ENCODE measurements at regions not wholly inside any gene's neighbourhood (a gene's known extent, or its start where the extent isn't known, plus 50 kb on each side); places are given as distances from the start of the nearest gene placed in this dataset.
"Not testable (repeated sequence)": the region's sequence is repeated elsewhere in the genome, so short reads cannot be mapped to it uniquely, and the experiment has no call there.

DNA sequence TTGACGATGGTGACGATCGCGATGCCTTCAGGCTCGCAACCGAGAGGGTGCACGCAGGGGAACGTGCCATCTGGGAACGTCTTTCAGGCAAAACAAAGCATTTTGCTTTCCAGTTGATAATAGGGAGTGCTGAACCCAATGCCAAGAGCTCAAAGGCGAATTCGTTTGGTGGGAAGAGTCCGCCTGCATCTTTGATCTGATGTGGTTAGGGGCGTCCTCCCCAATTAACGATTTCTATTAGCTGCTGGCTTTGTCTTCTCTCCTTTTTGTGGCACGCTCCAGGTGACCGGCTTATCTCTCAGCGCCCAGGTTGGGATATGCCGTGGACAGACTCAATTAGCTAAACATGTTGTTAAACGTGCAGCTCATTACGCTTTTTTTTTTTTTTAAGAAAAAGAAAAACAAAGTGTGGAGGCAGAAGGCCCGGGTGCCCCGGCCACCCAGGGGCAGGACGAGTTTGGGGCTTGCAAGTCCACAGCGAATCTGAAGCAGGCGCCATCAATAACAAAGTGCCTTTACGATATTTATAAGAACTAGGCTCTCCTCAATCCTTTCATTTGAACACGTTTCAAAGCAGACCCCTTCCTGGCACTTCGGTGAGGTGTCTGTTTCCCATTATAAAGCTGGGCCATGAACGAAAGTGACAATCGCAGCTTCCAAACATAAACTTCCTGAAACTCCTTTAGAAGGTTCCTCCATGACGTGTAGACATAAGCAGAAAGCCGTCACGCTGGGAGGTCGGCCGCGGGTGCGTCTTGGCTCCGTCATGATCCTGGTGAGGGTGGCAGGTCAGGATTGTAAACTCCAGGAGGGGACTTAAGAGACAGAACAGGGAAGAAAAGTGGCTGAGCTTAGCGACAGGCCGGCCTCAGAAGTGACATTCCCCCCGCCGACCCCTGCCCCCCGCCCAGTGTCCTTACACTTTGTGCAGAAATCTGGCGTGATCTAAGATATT is 155.3 kb downstream of the LAT start:
- DNase-seq: not testable (repeated sequence)

DNA sequence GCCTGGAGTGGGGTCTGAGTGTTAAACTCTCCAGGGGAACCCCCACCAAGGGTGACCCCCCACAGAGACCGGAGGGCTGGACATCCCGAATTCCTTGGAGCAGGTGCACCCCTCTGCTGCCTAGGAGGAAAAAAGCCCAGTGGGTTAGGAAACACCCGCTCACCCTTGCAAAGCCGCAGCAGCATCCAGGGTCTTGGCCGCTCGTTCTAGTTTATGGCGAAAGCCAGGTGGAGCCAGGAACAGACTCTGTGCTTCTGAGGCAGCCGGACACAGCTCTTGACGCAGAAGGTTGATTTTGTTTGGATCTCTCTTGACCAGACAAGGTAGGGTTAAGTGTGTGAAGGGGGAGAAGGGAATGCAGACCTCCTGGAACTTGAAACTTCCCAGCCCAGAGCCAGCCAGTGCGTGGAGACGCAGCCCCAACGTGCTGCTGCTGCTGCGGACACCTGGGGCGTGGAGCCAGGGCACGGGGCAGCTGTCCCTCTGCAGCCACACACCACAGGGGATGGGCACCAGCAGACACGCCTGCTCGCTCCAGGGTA is 154.5 kb downstream of the LAT start:
- DNase-seq: no peak

DNA sequence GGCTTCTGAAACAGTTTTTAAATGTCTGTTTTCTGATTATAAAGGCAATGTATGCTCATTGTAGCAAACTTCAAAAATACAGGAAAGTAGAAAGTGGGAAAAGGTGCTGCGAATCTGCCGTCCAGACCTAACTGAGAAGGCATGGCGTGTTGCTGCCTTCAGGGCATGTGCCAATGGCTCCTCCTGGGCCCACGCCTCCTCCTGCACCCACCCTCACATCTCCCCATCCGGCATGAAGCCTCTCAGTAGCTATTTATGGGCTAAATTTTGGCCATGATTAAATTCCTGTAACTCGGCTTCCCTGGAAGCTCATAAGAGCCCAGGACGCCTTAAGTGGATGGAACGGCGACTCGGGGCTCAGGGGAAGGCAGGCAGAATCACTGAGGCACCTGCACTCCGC is 153.8 kb downstream of the LAT start:
- DNase-seq: not testable (repeated sequence)

DNA sequence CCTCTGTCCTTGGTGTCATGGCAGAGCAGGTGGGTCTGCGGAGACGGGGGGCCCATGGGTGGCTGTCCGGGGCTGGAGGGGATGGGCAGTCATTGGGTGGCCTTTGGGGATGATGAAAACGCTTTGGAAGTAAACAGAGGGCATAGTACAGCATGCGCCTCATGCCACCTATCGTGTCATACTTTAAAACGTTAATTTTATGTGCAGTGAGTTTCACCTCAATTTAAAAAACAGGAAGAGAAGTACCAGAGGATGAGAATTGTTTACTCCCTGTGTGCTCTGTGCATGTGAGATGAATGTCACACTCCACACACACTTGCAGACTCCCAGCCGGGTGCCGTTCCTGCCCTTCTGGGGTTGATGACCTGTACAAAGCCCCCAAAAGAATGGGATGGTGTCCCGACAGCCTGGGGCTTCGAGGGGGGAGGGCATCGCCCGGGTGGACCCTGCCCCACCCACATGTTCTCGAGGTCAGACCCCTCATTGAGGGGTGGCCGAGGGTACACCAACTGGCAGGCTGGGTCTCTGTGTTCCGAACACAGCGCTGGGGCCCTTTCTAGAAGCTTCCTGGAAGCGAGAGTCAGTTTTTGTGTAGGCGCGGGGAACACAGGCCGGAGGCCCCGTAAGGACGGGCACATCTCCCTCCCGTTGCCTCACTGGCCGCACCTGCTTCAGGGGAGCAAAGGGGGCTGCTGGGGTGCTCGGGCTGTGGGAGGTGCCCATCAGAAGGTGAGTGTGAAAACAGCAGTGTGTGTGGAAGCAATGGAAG is 153.2 kb downstream of the LAT start:
- not testable (repeated sequence) for DNase-seq

DNA sequence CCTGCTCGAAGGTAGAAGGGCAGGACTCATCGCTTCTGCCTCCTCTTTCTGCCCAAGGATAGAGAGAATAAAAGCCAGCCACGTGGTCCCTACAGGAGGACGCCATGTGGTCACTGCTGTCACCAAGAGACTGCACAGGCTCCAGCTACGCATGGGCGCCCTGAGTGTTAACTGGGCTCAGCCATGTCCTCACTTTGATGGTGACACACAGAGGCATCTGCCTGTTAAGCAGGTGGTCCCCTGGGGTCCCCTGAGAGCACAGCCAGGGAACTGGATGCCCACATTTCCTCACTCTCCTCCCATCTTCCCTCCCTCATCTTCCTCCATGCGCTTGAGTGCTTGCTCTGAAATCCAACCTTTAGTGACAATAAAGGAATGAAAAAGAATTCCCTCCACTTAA is 152.6 kb downstream of the LAT start:
- not testable (repeated sequence) for DNase-seq

DNA sequence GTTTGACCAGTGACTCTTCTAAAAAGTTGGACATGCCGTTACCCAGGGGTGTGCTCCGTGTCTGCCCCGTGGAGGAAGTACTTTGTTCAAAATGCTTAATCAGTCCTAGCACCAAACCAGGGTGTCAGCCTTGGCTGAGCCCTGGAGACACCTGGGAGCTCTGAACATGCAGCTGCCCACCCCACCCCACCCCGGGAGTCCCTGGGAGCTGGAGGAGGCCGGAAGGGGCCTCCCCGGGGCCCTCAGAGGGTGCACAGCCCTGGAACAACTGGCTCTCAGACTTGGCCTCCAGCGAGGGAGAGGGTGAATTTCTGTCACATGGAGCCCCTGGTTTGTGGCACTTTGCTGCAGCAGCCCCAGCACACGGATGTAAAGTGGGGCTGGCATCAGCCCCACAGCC is 152.1 kb downstream of the LAT start:
- not testable (repeated sequence) for DNase-seq

DNA sequence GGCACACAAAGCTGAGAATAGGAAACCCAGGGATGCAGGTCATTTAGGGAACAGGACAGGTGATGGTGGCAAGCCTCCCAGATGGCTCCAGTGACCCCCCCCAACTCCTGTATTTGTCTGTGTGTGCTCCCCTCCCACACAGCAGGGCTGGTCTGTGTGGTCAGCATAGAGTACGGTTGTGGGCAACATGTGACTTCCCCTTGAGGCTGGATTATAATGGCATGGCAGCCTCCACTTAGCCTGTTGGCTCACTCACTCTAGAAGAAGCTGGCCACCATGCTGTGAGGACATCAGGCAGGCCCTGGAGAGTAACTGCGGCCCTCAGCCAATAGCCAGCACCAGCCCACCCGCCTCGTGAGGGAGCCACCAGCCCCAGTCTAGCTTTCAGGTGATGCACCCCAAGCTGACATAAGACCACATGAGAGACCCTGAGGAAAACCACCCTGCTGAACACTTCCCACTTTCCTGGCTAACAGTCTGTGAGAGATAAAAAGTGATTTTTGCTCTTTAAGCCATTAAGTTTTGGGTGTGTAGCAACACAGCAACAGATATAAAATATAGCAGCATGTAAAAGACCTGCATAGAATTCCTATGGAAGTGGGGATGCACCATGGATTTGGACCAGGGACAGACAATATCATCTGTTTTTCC is 151.3 kb downstream of the LAT start:
- not testable (repeated sequence) for DNase-seq

DNA sequence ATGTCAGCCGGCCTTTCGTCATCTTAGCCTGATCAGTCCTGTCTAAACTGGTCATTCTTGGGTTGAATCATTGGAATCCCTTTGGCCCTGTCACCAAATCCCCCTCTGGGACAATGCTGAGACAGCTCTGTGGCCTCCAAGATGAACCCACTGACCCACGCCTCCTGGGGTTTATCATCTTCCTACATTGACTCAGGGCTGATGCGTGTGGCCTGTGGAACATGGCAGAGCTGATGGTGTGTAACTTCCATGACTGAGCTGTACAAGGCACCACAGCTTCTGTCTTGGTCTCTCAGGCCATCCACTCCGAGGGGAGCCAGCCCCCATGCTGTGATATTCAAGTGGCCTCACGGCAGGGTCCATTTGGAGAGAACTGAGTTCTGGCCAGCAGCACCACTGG is 150.2 kb downstream of the LAT start:
- not testable (repeated sequence) for DNase-seq

DNA sequence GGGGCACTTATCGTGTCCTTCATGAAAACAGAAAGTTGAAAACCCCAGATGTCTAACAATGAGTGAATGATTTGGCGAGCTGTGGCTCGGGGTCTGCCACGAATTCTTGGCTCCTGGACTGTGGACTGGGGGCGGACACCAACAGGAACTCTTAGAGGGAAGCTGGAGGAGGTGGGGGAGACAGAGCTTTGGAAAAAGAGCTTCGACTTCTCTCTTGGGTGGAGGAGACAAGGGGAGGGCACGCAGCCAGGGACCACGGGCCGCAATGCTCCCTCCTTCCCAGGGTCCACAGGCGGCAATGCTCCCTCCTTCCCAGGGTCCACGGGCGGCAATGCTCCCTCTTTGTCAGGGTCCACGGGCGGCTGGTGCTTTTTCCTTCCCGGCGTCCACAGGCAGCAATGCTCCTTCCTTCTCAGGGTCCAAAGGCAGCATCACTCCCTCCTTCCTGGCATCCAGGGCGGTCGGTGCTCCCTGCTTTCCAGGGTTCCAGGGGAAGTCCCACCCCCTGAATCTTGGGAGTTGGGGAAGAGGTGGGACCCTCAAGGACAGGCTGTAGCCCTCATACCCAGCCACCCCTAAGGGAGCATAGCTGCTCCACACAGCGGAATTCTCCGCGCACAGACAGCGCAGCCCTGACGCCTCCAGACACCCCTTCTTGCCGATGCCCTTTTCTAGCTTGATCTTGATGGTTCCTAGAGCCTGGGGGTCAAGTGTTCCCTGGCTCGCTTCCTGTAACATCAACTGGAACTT is 149.0 kb downstream of the LAT start:
- DNase-seq: not testable (repeated sequence)

DNA sequence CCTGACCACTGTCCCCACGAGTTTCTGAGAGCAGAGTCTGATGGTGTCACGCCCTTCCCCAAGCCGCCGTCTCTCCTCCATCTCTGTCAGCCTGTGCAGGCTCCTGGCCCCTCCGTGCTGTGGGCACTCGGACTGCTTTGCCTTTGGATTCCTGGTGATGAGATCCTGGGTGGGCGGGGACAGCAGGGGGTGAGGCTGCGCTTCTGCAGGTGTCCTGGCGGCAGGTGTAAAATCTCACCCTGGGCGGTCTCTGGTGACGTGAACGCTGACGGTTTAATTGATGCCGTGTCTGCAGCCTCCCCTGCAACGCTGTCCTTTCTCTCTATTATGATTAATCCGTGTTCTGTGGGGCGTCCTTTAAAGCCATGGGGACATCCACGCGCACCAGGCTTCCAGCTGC is 148.0 kb downstream of the LAT start:
- DNase-seq: not testable (repeated sequence)

DNA sequence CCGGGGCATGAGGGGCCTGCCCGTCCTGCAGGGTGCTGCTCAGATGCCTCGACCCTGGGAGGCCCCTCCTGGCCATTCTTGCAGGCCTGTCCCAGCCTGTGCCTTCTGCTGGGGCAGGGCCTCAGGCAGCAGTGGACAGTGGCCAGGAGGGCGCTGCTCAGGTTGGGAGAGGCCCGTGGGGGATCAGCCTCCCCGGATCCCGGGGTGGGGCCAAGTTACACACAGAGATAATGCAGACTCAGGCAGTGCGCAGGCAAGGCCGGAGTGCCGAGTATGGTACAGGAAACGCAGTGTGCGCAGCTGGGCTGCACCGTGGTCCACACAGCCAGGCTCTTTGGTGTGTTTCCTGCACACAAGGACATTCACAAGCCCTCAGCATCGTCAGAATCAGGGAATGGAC is 147.6 kb downstream of the LAT start:
- not testable (repeated sequence) for DNase-seq

DNA sequence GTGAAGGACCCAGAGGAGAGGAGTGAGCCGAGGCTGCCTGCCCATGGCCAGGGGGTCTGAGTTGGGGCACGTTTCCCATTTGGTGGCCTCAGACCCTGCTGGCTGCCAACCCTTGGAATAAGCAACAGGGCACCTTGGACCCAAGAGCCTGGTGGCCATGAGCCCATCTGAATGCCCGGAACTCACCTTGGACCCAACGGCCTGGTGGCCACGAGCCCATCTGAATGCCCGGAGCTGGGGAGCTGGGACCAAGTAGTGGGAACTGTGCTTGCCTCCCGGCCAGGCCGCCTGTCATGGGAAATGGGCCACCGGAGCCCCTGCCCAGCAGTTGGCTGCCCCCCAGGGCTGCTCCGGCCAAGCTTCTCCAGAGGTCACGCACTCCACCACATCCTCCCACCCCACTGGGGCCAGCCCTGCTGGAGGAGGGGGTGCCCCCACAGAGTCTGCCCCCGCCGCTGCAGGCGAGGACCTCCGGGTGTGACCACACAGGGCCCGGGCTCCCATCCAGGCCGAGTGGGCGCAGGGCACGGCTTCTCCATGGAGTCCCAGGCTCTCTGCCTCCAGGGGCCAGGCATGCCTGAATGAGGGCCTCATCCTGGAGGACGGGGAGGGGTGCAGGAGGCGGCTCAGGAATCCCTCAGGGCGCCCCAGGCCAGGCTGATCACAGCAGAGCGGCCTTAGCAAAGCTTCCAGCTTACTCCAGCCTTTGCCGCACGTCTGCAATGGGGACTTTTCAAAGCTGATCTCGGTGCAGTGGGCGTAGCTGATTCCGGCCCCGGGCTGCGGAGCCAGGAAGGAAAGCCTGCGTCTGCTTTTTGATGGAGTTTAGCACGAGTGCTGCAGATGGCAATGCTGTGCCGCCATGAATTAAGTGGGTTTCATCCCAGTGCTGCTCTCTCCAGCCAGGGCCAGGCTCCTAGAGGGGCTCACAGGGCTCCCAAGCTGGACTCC is 146.3 kb downstream of the LAT start:
- peak; percentile 14 for DNase-seq

DNA sequence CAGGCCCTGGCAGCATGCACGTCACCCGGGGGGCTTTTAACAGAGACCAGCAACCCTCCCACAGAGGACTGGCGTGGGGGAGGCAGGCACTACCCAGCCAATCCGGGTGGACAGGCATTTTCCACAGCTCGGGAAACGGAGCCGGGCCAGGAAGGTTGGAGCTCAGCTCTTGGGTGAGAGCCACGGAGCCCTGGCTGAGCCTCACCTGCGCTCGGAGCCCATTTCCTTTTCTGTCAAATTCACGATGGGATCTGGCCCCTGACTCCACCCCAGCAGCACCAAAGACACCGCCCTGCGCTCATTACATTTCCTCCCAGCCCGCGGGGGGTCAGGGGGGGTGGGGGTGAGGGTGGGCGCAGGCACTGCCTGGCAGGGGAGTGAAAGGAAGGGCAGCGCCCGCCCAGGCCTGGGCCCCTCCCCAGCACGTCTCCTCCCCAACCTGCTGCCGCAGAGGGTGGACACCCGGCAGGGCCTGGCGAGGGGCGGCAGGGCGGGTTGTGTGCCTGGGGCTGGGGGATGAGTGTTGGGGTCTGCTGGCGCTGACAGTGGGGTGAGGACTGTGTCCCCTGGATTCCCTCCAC is 145.4 kb downstream of the LAT start:
- DNase-seq: not testable (repeated sequence)

DNA sequence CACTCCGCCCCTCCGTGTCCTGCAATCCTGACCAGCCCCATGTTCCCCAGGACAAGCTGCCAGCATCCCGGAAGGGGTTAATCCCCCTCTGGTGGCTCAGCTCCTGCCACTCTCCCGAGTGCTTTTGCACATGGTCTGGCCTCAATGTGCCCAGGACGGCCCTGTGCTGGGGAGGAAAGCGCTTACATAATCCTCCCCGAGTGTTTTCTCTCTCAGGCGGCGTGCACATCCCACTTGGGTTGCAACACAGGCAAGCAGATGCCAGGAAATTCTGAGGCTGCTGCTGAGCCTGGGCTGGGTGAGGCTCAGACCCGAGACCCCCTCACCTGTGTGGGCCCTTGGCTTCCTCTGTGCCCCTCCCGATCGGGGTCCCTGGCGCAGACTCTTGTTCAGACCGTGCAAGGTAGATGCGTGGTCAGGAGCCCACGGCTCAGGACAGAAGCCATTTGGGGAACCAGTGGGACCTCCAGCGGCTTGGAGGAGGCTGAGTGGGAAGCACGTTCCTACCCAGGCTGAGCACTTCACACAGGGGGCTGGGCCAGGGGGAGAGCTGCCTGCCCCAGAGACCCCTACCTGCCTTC is 144.7 kb downstream of the LAT start:
- peak; percentile 4 for DNase-seq

DNA sequence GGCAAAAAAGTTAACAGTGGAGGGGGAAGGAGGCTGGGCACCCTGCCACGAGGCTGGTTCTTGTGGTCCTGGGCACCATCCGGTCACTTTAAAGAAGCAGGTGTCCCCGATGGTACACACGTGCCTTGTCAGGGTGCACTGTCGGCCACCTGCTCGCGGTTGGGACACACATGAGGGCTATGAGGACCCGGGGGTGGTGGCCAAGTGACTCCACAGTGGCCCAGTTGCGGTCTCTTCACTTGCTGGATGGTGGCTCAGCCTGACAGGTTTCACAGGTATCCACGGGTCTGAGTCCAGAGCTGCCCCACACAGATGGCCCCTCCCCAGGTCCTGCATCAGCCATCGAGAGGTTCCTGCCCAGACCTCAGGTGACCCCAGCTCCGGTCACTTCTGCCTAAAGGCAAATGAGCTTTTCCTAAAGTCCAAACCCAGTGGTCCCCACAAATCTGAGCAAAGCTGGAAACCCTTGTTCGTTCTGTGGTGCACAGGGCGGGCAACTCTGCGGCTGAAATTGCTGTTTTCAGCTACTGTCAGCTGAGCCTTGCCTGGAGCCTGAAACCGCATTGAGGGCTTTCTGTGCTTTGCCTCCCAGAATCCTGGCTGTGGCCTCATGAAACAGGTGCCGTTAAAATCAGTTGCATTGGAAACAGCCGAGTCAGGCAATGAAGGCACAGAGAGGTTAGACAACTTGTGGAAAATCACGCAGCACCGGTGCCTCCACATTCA is 144.0 kb downstream of the LAT start:
- not testable (repeated sequence) for DNase-seq

DNA sequence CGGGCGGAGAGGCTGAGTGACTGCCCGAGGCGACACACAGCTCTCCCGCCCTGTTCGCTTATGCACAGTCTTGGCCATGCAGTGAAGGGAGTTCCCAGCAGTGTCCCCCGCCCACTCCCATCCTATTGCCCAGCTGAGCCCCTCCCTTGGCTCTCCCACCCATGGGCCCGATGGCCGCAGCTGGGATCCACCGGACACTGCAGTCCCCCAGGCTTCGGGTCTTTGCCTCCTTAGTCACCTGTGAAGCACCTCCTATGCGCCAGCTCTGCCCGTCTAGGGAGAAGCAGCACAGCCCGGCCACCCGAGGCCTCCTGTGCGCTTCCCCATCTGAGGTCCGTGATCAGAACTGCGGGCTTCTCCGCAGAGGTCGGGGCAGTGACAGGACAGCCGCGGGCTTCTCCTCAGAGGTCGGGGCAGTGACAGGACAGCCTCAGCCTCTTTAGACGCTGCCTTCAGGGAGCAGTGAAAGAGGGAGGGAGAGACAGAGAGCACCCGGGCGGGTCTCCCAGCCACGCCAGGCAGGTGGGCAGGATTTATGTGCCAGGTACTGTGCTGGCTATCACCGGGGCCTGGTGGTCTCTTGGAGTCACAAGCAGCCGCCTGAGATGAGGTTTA is 143.1 kb downstream of the LAT start:
- not testable (repeated sequence) for DNase-seq

DNA sequence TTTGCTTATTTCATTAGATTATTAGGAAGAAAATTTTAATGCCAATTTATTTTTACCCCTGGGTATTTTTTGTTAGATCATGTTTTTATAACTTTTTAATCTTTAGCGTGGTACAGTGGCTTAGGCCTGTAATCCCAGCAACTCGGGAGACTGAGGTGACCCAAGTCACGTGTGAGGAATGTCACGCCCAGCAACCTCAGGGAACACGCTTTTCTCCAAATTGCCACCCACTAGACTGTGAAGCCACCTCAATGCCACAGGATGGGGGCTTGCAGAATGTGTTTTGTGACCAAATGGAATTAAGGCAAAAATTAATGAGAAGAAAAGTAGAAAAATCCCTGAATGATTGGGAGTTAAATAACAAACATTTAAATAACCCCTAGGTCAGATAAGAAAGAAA is 141.8 kb downstream of the LAT start:
- no peak for DNase-seq

DNA sequence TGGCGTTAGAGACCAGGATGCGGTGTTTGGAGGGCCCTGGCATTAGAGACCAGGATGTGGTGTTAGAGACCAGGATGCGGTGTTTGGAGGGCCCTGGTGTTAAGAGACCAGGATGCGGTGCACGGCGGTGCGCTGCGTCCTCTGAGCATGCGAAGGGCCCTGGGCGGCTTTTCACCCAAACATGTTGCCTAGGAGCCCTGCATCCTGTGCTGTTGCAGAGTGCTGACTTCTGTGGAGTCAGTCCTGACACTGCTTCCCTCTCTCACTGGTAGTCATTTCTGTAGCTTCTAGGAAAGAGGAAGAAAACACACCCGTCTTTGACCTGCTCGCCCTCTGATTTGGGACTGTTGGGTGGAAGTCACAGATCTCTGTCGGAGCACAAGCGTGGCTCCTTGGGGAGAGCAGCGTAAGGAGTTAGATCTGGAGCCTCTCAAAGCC is 141.2 kb downstream of the LAT start:
- DNase-seq: no peak

DNA sequence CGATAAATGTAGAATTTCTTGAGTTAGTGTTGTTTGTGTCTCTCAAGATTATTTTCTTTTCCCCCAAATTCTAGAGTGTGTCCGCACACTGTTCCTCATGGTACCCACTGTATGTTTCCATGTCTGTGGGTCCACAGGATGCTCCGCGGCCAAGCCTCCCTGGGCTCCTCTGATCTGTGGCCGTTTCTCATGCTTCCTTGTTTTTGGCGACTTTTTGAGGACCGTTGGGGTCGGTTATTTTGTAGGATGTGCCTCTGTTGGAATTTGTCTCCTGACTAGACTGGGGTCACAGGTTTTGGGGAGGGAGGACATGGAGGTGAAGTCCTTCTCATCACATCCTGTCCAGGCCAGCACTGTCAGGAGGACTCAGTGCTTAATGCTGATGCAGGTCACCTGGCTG is 140.0 kb downstream of the LAT start:
- no peak for DNase-seq

Measured in midbrain (tissue), 1 donor.